GM12874 (cell line): ENCODE measurements at regions not wholly inside any gene's neighbourhood (a gene's known extent, or its start where the extent isn't known, plus 50 kb on each side); places are given as distances from the start of the nearest gene placed in this dataset.

Experiments used
- CTCF ChIP-seq: IDR thresholded peaks from 2 replicates; pipeline ENCODE4 v1.5.1; 2011; ENCODE audit warnings: low read depth, mild to moderate bottlenecking, control low read depth, low read length, moderate library complexity; ENCODE audit not compliant: insufficient read depth

GRCh38 chr12:90504806-90505205, 450.2 kb downstream of the CCER1 start:
- TF ChIP-seq CTCF: no peak

- TF ChIP-seq CTCF: no peak
These were observed 452.9 kb downstream of the CCER1 start for GRCh38 chr12:90502070-90502469.

DNA sequence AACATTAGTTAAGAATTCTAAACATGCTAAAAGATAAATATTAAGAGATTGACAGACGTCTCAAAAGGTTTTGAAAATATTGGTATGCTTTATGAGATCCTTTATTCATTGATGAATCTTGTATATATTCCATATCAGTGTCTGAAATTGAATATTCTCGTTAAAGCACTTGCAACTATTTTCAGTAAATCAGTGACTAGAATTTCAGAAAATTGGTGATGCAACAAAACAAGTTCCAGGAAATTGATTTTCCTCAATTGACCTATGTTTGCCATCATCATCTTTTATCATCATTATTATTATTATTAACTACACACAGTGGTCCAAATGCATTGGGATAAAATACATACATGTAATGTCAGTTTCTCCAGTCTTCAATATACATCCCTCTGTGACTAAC, 453.6 kb downstream of the CCER1 start:
- TF ChIP-seq CTCF: no peak

GRCh38 chr12:90499795-90500194, 455.2 kb downstream of the CCER1 start:
- no peak for TF ChIP-seq CTCF

DNA sequence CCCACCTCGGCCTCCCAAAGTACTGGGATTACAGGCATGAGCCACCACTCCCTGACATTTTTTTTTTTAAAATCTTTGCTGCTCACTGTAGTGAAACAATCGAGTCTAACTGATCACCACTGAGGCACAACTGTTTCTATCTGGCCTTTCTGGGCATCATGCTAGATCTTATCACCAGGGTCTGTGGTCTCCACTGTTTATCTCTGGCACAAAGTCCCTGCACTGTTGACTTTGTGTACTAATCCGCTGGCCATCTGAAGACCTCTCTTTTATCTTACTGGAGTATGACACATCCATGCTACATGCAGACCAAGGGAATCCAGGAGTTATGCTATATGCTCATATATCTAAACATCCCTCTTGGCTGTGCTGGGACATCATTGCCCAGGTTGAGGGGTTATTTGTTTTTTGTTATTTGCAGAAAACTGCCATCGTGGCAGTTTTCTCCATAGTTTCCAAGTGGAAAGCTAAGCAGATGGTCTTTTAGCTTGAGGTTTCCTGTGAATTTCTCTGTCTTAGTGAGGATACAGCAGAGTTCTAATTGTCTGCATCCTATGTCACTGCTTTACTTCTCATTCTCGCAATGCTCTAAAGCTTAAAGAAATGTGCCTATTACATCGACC, 456.9 kb downstream of the CCER1 start:
- TF ChIP-seq CTCF: no peak

- no peak for TF ChIP-seq CTCF
These were observed 464.6 kb downstream of the CCER1 start for GRCh38 chr12:90490355-90490754.

DNA sequence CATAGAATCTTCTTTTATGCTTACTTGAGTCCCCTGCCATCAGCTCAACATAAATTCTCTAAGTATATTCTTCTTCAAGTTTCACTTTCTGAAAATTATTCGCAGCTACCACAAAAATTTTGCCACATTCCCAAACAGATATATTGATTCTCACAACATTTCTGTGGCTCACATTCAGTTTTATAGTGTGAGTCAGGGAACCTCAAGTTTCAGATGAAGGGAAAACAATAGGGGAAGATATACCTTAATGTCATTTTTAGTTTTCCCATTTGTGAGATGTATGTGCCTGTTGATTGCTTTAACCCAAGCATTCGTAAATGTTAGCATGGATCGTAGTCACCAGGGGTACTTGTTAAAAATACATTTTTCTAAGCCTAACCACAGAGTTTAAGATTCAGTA, 465.8 kb downstream of the CCER1 start:
- TF ChIP-seq CTCF: no peak
